ENCODE measurements at regions not wholly inside any gene's neighbourhood (a gene's known extent, or its start where the extent isn't known, plus 50 kb on each side); places are given as distances from the start of the nearest gene placed in this dataset.

DNA sequence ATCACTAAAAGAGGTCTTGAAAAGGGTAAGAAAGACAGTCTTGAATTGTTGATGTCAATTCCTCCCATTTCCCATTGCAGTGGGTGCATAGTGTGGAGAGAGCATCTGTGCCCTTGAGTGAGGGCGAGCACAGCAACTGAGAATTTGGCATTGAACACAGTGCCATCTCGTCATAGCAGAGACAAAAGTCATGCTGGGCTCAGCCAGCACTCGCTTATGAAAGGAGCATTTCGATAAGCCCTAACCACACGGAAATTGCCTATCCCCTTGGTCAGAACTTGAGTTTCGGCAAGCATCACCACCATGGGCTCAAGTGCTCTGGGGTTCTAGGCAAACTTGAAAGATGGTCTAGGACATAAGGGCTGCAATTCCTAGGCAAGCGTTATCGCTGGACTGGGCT is 712.8 kb upstream of the CDH10 start:
- TF ChIP-seq, protein P1, sequence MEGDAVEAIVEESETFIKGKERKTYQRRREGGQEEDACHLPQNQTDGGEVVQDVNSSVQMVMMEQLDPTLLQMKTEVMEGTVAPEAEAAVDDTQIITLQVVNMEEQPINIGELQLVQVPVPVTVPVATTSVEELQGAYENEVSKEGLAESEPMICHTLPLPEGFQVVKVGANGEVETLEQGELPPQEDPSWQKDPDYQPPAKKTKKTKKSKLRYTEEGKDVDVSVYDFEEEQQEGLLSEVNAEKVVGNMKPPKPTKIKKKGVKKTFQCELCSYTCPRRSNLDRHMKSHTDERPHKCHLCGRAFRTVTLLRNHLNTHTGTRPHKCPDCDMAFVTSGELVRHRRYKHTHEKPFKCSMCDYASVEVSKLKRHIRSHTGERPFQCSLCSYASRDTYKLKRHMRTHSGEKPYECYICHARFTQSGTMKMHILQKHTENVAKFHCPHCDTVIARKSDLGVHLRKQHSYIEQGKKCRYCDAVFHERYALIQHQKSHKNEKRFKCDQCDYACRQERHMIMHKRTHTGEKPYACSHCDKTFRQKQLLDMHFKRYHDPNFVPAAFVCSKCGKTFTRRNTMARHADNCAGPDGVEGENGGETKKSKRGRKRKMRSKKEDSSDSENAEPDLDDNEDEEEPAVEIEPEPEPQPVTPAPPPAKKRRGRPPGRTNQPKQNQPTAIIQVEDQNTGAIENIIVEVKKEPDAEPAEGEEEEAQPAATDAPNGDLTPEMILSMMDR (IDR thresholded peaks at IDR 0.05): no peak
- TF ChIP-seq FOSL2 (IDR thresholded peaks at IDR 0.05) (no peak), FOSL2 (CRISPR knock-in tag; IDR thresholded peaks at IDR 0.05) (no peak), CEBPB (IDR thresholded peaks at IDR 0.05) (no peak), ESRRA (IDR thresholded peaks at IDR 0.05; ENCODE audit: borderline replicate concordance, low read length) (no peak), EP300 (IDR thresholded peaks at IDR 0.05) (no peak), HOXB13 (CRISPR knock-in tag; IDR thresholded peaks at IDR 0.05; ENCODE audit: low read depth) (no peak)
- TF ChIP-seq, protein P2, sequence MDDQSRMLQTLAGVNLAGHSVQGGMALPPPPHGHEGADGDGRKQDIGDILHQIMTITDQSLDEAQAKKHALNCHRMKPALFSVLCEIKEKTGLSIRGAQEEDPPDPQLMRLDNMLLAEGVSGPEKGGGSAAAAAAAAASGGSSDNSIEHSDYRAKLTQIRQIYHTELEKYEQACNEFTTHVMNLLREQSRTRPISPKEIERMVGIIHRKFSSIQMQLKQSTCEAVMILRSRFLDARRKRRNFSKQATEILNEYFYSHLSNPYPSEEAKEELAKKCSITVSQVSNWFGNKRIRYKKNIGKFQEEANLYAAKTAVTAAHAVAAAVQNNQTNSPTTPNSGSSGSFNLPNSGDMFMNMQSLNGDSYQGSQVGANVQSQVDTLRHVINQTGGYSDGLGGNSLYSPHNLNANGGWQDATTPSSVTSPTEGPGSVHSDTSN (IDR thresholded peaks at IDR 0.05): no peak
- TF ChIP-seq, protein P3, sequence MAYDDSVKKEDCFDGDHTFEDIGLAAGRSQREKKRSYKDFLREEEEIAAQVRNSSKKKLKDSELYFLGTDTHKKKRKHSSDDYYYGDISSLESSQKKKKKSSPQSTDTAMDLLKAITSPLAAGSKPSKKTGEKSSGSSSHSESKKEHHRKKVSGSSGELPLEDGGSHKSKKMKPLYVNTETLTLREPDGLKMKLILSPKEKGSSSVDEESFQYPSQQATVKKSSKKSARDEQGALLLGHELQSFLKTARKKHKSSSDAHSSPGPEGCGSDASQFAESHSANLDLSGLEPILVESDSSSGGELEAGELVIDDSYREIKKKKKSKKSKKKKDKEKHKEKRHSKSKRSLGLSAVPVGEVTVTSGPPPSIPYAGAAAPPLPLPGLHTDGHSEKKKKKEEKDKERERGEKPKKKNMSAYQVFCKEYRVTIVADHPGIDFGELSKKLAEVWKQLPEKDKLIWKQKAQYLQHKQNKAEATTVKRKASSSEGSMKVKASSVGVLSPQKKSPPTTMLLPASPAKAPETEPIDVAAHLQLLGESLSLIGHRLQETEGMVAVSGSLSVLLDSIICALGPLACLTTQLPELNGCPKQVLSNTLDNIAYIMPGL (CRISPR knock-in tag; IDR thresholded peaks at IDR 0.05; ENCODE audit: borderline replicate concordance): no peak
- TF ChIP-seq, protein P4, sequence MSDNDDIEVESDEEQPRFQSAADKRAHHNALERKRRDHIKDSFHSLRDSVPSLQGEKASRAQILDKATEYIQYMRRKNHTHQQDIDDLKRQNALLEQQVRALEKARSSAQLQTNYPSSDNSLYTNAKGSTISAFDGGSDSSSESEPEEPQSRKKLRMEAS (IDR thresholded peaks at IDR 0.05): no peak
